ENCODE measurements at regions not wholly inside any gene's neighbourhood (a gene's known extent, or its start where the extent isn't known, plus 50 kb on each side); places are given as distances from the start of the nearest gene placed in this dataset.

- in situ Hi-C loops (cut with HindIII; ENCODE audit: low sequenced_read_pairs): no loop called here
- no peak overlapping the region for H3K4me3 ChIP-seq (ENCODE audit: low read depth, low read length)
- DNase-seq (ENCODE audit: low read depth): no peak
- no peak for TF ChIP-seq CTCF (IDR thresholded peaks at IDR 0.05; ENCODE audit: low read depth, low read length, missing control alignments)
Measured at GRCh38 chr2:14746133-14746532, 113.6 kb downstream of the LRATD1 start.

- no peak for TF ChIP-seq CTCF (IDR thresholded peaks at IDR 0.05; ENCODE audit: low read depth, low read length, missing control alignments)
- DNase-seq (ENCODE audit: low read depth): no peak
- in situ Hi-C loops (cut with HindIII; ENCODE audit: low sequenced_read_pairs): no loop called here
- H3K4me3 ChIP-seq (ENCODE audit: low read depth, low read length): no peak overlapping the region
Measured at GRCh38 chr2:14747447-14747846, 114.9 kb downstream of the LRATD1 start.

GRCh38 chr2:14749884-14750283 is 117.4 kb downstream of the LRATD1 start:
- in situ Hi-C loops (cut with HindIII; ENCODE audit: low sequenced_read_pairs): no loop called here
- TF ChIP-seq CTCF (IDR thresholded peaks at IDR 0.05; ENCODE audit: low read depth, low read length, missing control alignments): no peak
- no peak overlapping the region for H3K4me3 ChIP-seq (ENCODE audit: low read depth, low read length)
- DNase-seq (ENCODE audit: low read depth): no peak

GRCh38 chr2:14750433-14750832 is 117.9 kb downstream of the LRATD1 start:
- in situ Hi-C loops (cut with HindIII; ENCODE audit: low sequenced_read_pairs): no loop called here

GRCh38 chr2:14751581-14751980 is 119.1 kb downstream of the LRATD1 start:
- in situ Hi-C loops (cut with HindIII; ENCODE audit: low sequenced_read_pairs): no loop called here
- TF ChIP-seq CTCF (IDR thresholded peaks at IDR 0.05; ENCODE audit: low read depth, low read length, missing control alignments): no peak
- H3K4me3 ChIP-seq (ENCODE audit: low read depth, low read length): no peak overlapping the region
- DNase-seq (ENCODE audit: low read depth): no peak

More at GRCh38 chr2:14750433-14750832, 117.9 kb downstream of the LRATD1 start:
- DNase-seq (ENCODE audit: low read depth): no peak
- H3K4me3 ChIP-seq (ENCODE audit: low read depth, low read length): no peak overlapping the region
- no peak for TF ChIP-seq CTCF (IDR thresholded peaks at IDR 0.05; ENCODE audit: low read depth, low read length, missing control alignments)

GRCh38 chr2:14752295-14752694 is 119.8 kb downstream of the LRATD1 start:
- TF ChIP-seq CTCF (IDR thresholded peaks at IDR 0.05; ENCODE audit: low read depth, low read length, missing control alignments): no peak
- H3K4me3 ChIP-seq (ENCODE audit: low read depth, low read length): no peak overlapping the region
- in situ Hi-C loops (cut with HindIII; ENCODE audit: low sequenced_read_pairs): no loop called here
- DNase-seq (ENCODE audit: low read depth): no peak

- no peak overlapping the region for H3K4me3 ChIP-seq (ENCODE audit: low read depth, low read length)
- no peak for DNase-seq (ENCODE audit: low read depth)
- in situ Hi-C loops (cut with HindIII; ENCODE audit: low sequenced_read_pairs): no loop called here
- TF ChIP-seq CTCF (IDR thresholded peaks at IDR 0.05; ENCODE audit: low read depth, low read length, missing control alignments): no peak
Measured at GRCh38 chr2:14756122-14756541, 123.6 kb downstream of the LRATD1 start.

Measured in astrocyte of the cerebellum (primary cell).